ENCODE measurements at regions not wholly inside any gene's neighbourhood (a gene's known extent, or its start where the extent isn't known, plus 50 kb on each side); places are given as distances from the start of the nearest gene placed in this dataset.
"Not testable (repeated sequence)": the region's sequence is repeated elsewhere in the genome, so short reads cannot be mapped to it uniquely, and the experiment has no call there.

DNA sequence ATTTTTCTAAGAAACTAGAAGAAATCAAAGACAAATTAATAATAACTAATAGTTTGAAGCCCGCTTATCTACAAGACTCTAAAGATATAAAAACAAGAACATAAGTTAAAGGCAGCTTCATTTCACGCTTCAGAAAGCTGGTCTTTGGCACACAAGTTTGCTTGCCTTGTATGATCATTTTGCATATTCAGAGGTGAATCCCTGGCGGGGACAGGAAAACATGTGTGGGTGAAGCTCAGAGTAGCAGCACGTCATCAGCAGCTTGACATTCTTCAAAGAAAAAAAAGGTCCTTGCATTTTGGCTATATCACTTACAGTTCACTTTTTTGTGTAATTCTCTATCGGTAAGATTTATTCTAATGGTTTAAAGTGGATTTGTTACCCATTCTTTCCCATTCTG is 1911.8 kb downstream of the MRPL39 start:
- DNase-seq: no peak

DNA sequence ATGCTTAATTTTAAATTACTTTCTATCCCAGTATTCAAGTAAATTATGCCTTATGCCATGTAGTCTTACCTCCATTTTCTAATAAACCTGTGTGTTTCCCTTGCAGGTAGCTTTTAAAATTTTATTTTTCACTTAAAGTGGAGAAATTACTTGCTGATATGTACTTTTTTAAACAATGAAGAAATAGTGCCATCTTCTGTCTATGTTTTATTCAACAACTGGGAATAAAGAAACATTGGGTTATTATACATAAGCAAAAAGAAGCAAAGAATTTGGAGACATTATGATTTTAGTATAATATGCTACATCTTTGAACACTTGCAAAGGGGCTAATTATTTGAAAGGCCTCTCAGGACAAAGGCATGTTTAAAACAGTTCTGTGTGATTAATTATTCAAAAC is 1912.9 kb downstream of the MRPL39 start:
- DNase-seq: no peak

DNA sequence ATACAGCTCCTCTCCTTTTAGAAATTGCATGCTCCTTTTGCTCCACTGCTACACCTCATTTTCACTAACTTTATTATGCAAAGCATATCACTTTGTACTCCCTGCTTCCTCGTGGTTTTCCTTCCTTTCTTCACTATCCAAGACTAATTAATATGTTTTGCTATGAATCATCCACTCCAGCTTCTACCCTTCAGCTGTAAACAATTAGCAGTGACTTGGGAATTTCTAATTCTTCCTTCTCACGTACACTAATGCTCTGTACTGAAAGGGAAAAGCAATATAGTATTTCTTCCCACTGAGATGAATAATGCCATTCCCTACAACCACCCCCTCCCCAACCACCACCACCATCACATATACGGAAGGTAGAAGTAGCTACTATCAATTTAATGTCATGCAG is 1917.0 kb downstream of the MRPL39 start:
- no peak for DNase-seq

DNA sequence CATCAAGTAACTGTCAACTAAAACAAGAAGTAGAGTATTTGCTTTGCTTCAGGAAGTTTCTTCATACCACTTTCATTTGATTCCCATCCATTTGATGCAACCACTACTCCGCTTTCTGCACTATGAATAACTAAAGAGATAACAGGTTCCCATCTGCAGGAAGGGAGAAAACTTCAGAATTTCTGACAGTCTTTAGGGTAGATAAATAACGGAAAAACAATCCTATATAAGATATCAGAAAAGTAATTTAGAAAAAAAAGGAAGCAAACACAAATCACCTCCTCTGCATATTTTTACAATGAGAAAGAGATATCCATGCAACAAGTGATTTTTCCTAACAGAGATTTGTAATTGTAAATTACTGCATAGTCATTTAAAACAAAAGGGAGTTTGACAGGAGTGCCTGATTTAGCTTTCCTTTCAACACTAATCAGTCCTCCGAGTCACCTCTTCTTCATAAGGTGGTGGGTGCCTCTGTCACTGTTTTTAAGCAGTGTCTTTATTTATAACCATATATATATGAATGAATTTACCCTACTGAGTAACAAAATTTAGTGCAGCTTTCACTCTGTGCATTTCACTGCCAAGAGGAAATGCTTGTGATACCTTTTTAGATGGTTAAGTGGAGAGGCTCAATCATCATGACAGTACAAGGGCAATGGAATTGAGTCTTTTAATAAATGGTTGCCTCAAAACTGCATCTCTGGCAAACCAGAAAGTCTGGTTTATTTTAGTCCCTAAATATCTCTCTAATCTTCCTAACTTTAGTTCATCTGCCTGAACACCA is 1920.4 kb downstream of the MRPL39 start:
- DNase-seq: no peak

DNA sequence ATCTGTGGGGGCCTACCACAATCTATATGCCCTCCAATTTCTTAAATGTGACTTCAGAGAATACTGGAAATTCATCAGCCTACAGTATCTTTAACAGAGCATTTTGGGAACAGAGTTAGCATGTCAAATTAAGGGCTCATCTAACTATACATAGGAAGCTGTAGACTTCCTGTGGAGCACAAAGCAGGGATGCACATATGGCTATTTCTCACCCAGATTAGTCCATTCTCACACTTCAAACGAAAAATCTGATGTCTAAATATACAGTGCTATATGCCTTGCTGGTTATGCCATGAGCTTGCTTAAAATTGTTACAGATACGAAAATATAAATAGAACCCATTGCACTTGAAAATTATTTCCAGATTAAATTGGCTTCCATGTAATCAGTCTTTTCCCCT is 1922.8 kb downstream of the MRPL39 start:
- DNase-seq: no peak

DNA sequence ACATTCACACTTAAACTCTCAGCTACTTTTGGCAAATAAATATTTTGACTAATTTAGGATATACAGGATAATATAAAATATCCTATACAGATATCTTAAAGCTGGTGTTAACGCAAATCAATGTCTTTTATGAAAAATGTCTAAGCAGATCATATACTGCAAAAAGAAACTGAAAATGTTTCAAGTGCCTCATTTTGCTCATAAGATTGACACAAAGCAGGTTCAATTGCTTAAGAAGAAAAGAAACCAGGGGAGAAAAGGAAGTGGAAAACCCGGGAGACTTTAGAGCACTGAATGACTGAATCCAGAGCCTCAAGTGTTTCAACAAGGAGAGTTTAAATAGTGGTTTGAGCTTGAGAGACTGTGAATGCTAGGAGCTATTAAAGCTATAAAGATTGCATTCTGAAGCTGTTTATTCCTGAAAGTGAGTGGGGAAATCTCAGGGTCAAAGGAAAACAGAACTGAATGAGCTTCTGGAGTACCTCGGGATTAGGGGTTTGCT is 1943.0 kb downstream of the MRPL39 start:
- no peak for DNase-seq

DNA sequence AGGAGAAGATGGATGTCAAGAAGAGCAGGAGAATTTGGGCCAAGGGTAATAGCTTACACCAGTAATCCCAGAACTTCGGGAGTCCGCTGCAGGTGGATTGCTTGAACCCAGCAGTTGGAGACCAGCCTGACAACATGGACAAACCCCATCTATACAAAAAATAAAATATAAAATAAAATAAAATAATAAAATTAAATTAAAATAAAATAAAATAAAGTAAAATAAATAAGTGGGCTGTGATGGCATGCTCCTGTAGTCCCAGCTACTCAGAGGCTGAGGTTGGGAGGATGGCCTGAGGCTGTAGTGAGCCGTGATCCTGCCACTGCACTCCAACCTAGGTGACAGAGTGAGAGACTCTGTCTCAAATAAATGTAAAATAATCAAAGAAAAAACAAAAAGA is 1946.7 kb downstream of the MRPL39 start:
- no peak for DNase-seq

DNA sequence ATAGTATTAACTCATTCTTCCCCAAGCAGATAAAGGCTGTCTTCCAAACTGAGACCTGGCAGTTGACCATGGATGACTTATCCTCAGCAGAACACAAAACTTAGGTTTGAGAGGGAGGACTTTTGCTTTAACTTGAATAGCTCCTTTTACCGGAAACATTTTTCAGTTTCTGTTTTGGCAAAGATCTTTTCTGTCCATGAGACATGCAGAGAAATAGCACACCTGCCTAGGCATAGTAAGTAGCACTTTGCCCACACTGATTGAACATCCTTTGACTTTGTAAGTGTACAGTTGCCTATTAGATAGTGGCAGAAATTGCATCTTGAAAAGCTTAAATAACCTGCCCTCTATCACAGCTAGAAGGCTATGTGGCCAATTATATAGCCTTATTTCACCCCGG is 1962.5 kb downstream of the MRPL39 start:
- no peak for DNase-seq

DNA sequence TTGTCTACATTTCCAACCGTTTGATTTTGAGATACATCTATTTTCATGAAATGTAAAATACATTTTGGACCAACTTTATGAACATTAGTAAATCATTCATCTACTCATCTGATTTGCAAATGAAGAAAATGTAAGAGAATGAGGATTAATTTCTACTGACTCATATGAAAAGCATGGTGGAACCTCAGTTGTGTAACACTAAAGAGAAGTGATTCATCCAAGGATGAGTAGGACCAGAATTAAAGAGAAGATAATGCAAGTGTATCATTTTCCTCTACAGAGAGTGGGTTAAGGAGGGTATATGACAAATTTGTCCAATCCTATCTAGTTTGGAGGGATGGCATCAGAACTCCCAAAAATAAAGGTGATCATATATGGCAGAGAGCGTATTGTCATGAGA is 1967.6 kb downstream of the MRPL39 start:
- no peak for DNase-seq

DNA sequence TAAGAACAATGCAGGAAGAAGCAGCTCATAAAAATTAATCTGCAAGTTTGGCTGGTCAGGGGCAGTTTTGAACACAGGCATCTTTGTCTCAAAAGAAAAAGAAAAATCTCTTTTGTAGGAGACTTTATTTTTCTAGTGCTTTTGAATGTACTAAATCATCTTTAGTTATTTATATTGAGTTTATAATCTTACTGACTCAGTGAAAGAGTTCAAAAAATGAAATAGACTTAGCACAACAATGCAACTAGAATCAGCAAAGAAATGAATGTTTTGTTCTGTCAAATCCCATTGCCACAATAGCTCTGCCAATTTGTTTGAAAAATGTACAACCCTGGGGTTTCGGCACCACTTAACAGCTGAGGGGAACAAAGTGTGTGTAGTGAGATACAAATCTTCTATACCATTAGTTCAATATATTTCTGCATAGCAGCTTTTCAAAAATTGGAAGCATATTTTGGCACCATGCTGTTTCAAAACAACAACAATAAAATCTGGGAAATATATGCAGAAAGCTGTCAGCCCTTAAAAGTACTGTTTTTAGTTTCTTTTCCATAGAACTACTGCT is 1969.1 kb downstream of the MRPL39 start:
- no peak for DNase-seq

DNA sequence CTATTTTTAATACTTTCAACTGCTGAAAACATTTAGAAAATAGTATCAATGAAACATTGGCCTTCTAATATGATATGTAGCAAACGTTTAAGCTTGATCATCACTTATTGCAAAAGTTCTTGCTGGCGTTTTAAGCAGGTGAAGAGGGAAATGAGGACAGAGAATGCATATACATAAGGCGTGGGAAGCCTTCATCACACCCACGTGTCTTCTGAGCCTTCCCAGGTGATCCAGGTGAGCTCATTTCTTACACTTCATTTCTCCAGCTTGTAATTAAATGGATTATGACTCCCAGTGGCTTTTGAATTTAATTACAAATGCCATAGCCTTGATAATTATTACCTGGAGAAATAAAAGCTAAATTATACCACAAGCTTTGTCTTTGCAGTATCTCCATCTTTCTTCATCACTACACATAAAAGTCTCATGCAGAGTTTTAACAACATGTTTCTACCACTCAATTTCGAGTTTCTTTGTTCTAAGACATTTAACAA is 1973.8 kb downstream of the MRPL39 start:
- no peak for DNase-seq

DNA sequence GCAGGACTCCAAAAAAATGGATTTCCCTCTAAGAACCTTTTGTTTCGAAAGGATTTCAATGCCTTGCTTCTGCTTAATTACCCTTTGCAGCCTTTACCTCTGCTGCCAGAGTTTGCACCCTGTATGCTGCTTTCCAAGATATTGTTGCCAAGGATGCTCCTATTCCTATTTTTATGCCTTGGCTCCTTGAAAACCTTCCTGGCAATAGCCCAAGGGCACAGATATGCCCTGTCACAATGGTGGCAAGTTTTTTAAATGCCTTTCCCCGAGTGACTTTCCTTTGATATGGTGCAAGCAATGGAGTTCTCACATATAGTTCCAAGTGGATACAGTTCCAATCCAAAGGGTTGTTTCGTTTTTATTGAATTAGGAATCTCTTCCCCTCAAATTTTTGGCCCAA is 1983.0 kb downstream of the MRPL39 start:
- DNase-seq: no peak

DNA sequence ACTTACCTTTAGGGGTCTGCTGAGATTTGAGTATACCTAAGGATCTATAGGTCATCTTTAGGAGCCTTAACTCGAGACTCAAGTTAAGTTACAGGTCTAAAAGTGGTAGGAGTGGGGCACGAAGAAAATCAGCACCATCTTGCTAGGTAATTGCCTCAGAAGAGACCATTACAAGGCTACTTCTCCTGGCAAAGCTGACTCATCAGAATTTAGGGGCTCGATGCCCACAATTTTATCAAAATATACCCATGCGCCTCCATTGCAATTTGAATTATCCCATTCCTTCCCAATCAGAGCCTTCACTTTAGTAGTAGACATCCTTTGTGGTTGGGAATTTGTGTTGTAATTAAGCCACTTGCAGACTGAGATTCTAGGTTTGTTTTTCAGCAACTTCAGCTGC is 1994.3 kb downstream of the MRPL39 start:
- no peak for DNase-seq

DNA sequence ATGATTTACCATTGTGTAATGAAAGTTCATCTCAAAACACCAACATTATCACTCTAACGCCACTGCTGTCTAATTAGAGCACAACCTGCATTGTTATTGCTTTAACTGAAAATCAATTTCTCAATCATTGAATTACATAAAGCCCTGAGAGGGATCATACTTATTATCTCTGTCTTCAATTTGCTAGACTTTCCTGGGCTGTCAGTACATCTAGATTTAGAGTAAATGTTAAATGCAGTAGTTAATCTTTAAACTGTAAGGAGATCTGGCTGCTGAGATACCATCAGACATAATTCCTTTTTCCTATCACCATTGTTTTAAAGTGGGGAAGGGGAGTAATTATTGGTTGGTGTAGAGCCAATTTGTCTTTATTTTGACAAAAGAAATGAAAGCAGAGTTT is 1995.1 kb downstream of the MRPL39 start:
- DNase-seq: no peak

DNA sequence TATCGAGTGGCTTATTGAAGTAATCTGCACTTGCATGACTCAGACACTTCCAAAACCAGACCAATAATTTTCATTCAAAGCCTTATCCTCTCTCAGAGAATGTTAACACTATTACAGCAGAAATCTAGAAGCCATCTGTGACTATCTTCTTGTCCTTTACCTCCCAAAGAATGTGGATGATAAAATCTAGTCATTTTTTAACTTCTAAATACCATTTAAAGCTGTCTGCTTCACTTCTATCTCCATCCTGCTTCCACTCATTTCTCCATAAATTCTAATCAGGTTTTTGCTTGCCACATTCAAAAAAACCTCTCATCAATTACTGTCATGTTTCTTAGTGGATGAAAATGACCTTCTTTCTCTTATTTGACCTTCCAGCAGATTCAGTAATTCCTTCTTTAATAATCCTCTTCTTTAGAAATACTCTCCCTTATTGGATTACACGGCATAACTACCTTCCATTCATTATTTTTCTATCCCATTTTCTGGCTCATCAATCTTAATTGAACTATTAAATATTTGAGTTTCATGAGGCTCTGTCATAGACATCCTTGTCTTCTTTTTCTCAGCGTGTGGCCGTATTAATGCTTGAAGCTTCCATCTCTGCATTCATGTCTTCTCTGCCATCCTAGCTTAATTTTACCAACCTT is 1999.4 kb downstream of the MRPL39 start:
- DNase-seq: no peak

DNA sequence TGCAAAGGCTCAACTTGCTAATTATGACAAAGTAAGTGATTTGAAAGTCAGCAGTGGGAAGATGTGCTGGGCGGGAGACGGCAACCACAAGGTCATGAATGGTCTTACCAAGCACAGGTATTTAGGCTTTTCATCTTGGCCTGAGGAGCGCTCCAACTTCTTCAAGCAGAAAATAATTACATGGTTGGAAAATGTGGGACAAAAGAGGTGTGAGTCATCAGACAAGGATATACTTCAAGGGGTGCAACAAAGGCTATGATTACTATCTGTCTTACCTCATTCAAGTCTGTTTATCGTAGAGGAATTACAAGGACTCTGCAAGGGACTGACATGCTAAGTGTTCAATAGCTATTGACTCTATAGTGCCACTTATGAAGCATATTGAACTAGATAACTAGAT is 2005.7 kb downstream of the MRPL39 start:
- DNase-seq: no peak

DNA sequence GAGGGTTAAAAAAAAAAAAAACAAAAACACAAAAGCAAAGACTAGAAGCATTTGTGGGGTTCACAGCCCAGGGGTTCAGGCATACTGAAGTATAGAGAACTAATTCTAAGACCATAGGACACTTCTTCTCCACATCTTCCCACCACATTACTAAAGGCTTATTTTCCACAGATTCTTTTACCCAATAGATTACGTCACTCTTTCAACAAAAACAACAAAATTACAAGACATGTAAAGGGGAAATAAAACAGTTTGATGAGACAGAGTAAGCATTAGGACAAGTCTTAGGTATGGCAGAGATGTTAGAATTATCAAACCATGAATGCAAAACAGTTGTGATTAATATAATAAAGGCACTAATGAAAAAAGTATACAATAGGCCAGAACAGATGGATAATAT is 2013.7 kb downstream of the MRPL39 start:
- DNase-seq: no peak

DNA sequence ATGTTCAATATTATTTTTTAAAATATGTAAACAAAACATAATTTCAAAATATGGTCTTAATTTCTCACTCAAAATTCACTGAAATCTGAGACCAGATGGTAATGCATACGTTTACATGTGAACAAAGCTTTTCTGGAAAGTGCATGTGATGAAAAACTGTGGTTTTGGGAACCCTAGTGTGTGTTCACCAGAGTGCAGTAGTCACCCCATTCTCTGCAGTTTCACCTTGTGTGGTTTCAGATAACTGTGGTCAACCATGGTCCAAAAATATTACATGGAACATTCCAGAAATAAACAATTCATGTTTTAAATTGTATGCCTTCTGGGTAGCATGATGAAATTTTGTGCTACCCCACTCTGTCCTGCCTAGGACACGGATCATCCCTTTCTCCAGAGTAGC is 2021.9 kb downstream of the MRPL39 start:
- DNase-seq: no peak

DNA sequence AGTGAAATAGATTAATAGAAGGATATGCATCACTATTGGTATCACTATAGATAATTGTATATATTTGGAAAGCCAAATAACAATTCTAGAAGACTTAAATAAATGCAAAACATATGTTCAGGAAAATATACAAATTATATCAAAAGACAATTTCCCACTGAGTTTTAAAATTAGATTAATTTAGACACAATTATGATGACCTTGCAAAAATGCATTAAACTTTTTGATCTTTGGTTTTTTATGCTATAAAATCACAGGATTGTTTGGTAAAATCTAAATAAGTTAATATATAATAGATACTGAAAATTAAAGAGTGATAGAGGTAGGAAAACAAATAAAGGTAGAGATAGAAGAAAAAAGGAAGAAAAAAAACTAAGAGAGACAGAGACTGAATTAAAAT is 2027.7 kb downstream of the MRPL39 start:
- no peak for DNase-seq

DNA sequence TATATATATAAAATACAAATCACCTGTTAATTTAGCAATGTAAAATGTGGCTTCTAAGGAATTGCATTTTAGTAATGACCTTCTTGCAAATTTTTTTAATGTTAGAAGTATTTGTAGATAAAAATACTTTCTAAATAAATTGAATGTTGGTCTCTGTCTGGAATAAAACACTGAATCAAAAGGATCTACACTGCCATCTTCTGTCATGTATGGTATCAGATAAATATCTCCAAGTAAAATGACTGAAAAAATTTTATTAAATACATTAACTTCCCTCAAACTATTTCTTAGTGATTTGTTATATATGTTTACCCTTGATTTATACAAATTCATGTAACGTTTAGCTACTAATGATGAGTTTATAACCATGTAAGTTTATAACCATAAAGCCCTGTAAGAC is 2029.3 kb downstream of the MRPL39 start:
- DNase-seq: no peak

DNA sequence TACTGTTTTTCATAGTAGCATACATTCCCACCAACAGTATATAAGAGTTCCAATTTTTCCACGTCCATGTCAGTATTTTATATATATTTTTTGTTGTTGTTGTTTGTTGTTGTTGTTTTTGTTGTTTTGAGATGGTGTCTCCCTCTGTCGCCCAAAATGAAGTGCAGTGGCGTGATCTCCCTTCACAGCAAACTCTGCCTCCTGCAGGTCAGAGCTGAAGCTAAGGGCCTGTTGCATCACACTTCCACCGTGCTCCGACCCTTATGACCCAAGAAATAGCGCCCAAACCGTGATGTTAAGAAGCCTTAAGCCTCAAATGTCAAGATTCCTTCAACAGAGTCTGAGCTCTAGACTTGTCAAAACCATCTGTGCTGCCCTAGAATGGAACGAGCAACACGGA is 2032.3 kb downstream of the MRPL39 start:
- DNase-seq: no peak

DNA sequence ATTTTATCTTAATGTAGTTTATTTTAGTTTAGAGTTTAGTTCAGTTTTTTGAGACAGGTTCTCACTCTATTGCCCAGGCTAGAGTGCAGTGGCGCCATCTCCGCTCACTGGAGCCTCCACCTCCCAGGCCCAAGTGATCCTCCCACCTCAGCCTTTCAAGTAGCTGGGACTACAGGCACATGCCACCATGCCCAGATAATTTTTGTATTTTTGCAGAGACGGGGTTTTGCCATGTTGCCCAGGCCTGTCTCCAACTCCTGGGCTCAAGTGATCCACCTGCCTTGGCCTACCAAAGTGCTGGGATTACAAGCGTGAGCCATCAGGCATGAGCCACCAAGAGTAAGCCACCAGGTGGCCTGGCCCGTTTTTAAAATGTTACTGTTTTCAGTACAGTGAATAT is 2058.4 kb downstream of the MRPL39 start:
- DNase-seq: not testable (repeated sequence)

DNA sequence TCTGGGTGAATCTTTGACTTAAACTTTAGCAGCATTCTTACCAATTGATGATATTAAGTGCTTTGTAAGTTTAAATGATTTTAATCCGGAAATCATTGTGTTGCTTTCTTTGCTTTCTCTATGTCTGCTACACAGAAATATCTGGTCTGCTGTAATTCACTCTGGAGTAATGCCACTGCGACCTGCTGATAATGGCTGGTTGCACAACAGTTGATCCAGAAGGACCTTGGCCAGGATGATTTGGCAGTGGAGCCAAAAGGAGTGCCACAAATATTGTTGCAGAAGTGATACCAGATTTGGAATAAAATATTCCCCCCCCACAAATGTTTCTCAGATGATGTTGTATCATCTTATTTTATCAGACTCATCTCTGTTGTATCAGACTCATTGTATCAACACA is 2063.9 kb downstream of the MRPL39 start:
- no peak for DNase-seq

DNA sequence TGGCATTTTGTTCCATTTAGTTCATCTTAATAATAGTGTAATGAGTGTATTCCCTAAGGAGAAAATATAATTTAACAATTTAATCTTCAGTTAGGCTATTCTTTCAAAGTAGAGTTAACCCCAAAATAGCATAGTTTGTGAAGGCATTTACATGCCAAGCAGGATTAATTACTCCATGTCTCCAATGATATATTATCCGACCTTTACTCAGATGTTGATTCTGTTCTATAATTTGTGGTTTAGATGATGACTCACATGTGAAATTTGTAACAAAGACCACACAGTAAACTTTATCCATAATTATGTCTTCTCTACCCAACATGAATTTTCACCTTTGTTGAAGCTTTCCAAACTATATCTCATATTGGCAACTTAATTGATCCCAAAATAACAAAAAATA is 2065.2 kb downstream of the MRPL39 start:
- no peak for DNase-seq
